Bone marrow (tissue), 2 donors: ENCODE measurements at regions not wholly inside any gene's neighbourhood (a gene's known extent, or its start where the extent isn't known, plus 50 kb on each side); places are given as distances from the start of the nearest gene placed in this dataset.

ENCODE experiments used
- DNase-seq, 2 donors: peaks; one replicate each; lab custom pipeline; 2025; lab: John Stamatoyannopoulos, UW

- DNase-seq, result no peak
Measured at GRCh38 chr9:103625161-103625804, 468.8 kb upstream of the SMC2 start.

- DNase-seq, result no peak
Measured at GRCh38 chr9:103627731-103628130, 466.4 kb upstream of the SMC2 start.

- no peak for DNase-seq
Measured at GRCh38 chr9:103649086-103649485, 445.0 kb upstream of the SMC2 start.

GRCh38 chr9:103658156-103658555 is 436.0 kb upstream of the SMC2 start:
- DNase-seq, result no peak

GRCh38 chr9:103660830-103661229 is 433.3 kb upstream of the SMC2 start:
- no peak for DNase-seq

- DNase-seq, result no peak
Measured at GRCh38 chr9:103661663-103662062, 432.4 kb upstream of the SMC2 start.

- no peak for DNase-seq
Measured at GRCh38 chr9:103669296-103669695, 424.8 kb upstream of the SMC2 start.

- no peak for DNase-seq
Measured at GRCh38 chr9:103674271-103674670, 419.8 kb upstream of the SMC2 start.

GRCh38 chr9:103680581-103680980 is 413.5 kb upstream of the SMC2 start:
- no peak for DNase-seq

GRCh38 chr9:103681435-103681834 is 412.7 kb upstream of the SMC2 start:
- DNase-seq, result no peak

- DNase-seq, result no peak
Measured at GRCh38 chr9:103700195-103700962, 393.7 kb upstream of the SMC2 start.

GRCh38 chr9:103702572-103702971 is 391.5 kb upstream of the SMC2 start:
- DNase-seq, result no peak

- no peak for DNase-seq
Measured at GRCh38 chr9:103707181-103707580, 386.9 kb upstream of the SMC2 start.

- DNase-seq, result no peak
Measured at GRCh38 chr9:103709366-103709765, 384.7 kb upstream of the SMC2 start.

GRCh38 chr9:103713631-103714030 is 380.5 kb upstream of the SMC2 start:
- no peak for DNase-seq

- no peak for DNase-seq
Measured at GRCh38 chr9:103714992-103715391, 379.1 kb upstream of the SMC2 start.

GRCh38 chr9:103721056-103721455 is 373.1 kb upstream of the SMC2 start:
- no peak for DNase-seq

GRCh38 chr9:103730866-103731265 is 363.2 kb upstream of the SMC2 start:
- DNase-seq, result no peak

- no peak for DNase-seq
Measured at GRCh38 chr9:103731541-103731940, 362.6 kb upstream of the SMC2 start.

GRCh38 chr9:103734471-103734870 is 359.6 kb upstream of the SMC2 start:
- no peak for DNase-seq

- DNase-seq, result no peak
Measured at GRCh38 chr9:103755441-103755840, 338.7 kb upstream of the SMC2 start.

GRCh38 chr9:103755986-103756385 is 338.1 kb upstream of the SMC2 start:
- DNase-seq, result no peak

GRCh38 chr9:103757062-103757461 is 337.0 kb upstream of the SMC2 start:
- DNase-seq, result no peak

GRCh38 chr9:103761466-103761865 is 332.6 kb upstream of the SMC2 start:
- no peak for DNase-seq
